Mesendoderm (in vitro differentiated cells): ENCODE measurements at regions not wholly inside any gene's neighbourhood (a gene's known extent, or its start where the extent isn't known, plus 50 kb on each side); places are given as distances from the start of the nearest gene placed in this dataset.
"Not testable (repeated sequence)": the region's sequence is repeated elsewhere in the genome, so short reads cannot be mapped to it uniquely, and the experiment has no call there.

Experiments
- DNase-seq: peaks from one replicate; pipeline ENCODE4 v3.0.0; 2013
- H2AK5ac ChIP-seq: 2 replicates; pipeline ENCODE4 v1.6.1; 2013; ENCODE audit warnings: low read length, inconsistent platforms
- H2BK120ac ChIP-seq: 2 replicates; pipeline ENCODE4 v1.6.1; 2013; ENCODE audit warnings: low read depth, mild to moderate bottlenecking, low read length, moderate library complexity, mixed read lengths
- H2BK15ac ChIP-seq: replicated peaks from 2 replicates; pipeline ENCODE4 v1.6.1; 2013; ENCODE audit warnings: low read depth, mild to moderate bottlenecking, moderate library complexity
- H2BK5ac ChIP-seq: 2 replicates; pipeline ENCODE4 v1.6.1; 2013; ENCODE audit warnings: low read length, inconsistent platforms
- H3K18ac ChIP-seq: 2 replicates; pipeline ENCODE4 v1.6.1; 2013; ENCODE audit warnings: mild to moderate bottlenecking, low read length, mixed read lengths
- H3K23ac ChIP-seq: one replicate; pipeline ENCODE4 v1.6.1; 2013; ENCODE audit warnings: low read length
- H3K27ac ChIP-seq: 2 replicates; pipeline ENCODE4 v1.5.1; 2013; ENCODE audit warnings: low read depth, mild to moderate bottlenecking, inconsistent platforms, low read length, moderate library complexity
- H3K27me3 ChIP-seq: 2 replicates; pipeline ENCODE4 v1.6.1; 2013; ENCODE audit warnings: low read length, control low read depth, mild to moderate bottlenecking, inconsistent platforms; ENCODE audit not compliant: insufficient read depth, poor library complexity
- H3K36me3 ChIP-seq: 2 replicates; pipeline ENCODE4 v1.6.1; 2013; ENCODE audit warnings: low read length, inconsistent platforms; ENCODE audit not compliant: control insufficient read depth, insufficient read depth
- H3K4ac ChIP-seq: one replicate; pipeline ENCODE4 v1.6.1; 2013; ENCODE audit warnings: low read depth, mild to moderate bottlenecking, low read length, moderate library complexity
- H3K4me1 ChIP-seq: 2 replicates; pipeline ENCODE4 v1.6.1; 2013; ENCODE audit warnings: low read depth, low read length, inconsistent platforms; ENCODE audit not compliant: control insufficient read depth
- H3K4me2 ChIP-seq: 2 replicates; pipeline ENCODE4 v1.6.1; 2013; ENCODE audit warnings: low read length
- H3K4me3 ChIP-seq: 2 replicates; pipeline ENCODE4 v1.5.1; 2013; ENCODE audit warnings: mild to moderate bottlenecking, low read length
- H3K56ac ChIP-seq: one replicate; pipeline ENCODE4 v1.6.1; 2013; ENCODE audit warnings: low read length
- H3K79me1 ChIP-seq: 2 replicates; pipeline ENCODE4 v1.6.1; 2013; ENCODE audit warnings: low read length, inconsistent platforms
- H3K79me2 ChIP-seq: 2 replicates; pipeline ENCODE4 v1.6.1; 2013; ENCODE audit warnings: mild to moderate bottlenecking, low read length; ENCODE audit not compliant: control insufficient read depth, insufficient read depth
- H3K9ac ChIP-seq: 2 replicates; pipeline ENCODE4 v1.6.1; 2013; ENCODE audit warnings: low read length, inconsistent platforms
- H4K5ac ChIP-seq: one replicate; pipeline ENCODE4 v1.6.1; 2013; ENCODE audit warnings: low read length
- H4K8ac ChIP-seq: one replicate; pipeline ENCODE4 v1.6.1; 2013; ENCODE audit warnings: low read depth, mild to moderate bottlenecking, control low read depth, low read length, moderate library complexity
- WGBS: extraction: QIAGEN DNeasy Blood & Tissue Kit; methylation state at CpG from one replicate; pipeline ENCODE4 v1.1.7; 2013; ENCODE audit warnings: low lambda C conversion rate, missing lambda C conversion rate; ENCODE audit not compliant: insufficient coverage; ENCODE audit errors: extremely low coverage; 5-methylcytosine and 5-hydroxymethylcytosine counted together

DNA sequence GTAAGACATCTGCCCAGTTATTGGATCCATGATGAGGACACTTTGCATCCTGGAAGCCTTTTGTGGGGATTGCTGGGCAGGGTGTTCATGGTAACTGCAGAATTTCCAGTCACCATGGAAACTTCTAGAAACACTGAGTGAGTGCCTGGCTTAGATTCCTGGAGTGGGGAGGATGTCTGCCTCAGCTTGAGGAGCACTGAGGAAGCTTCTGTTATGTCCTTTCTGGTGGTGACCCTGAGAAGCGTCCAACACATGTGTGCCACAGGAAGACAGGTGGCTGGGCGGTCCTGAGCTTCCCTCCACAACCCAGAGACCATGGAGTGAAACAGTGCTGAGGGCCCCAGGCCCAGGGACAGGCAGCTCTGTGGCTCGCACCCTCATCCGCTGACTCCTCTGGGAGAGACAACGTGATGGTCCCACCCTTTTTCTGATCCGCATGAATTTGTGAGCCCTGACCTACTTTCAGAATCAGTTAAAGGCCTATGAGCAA is 191.8 kb upstream of the CXCL12 start:
- no CpG with 5 or more reads among the region's 6 CpGs for WGBS
- no peak overlapping the region for H2BK5ac ChIP-seq
- no peak overlapping the region for H2AK5ac ChIP-seq
- H3K9ac ChIP-seq: no peak overlapping the region
- H3K56ac ChIP-seq: no peak overlapping the region
- H3K4ac ChIP-seq: no peak overlapping the region
- no peaks in the 10 kb centered on the region for H3K36me3 ChIP-seq
- H3K79me1 ChIP-seq: no peaks in the 10 kb centered on the region
- H4K8ac ChIP-seq: no peak overlapping the region
- H3K27me3 ChIP-seq: no peaks in the 10 kb centered on the region
- H3K18ac ChIP-seq: no peak overlapping the region
- no peak overlapping the region for H2BK15ac ChIP-seq
- no peaks in the 10 kb centered on the region for H3K79me2 ChIP-seq
- no peak overlapping the region for H2BK120ac ChIP-seq
- no peak overlapping the region for H3K23ac ChIP-seq
- no peak overlapping the region for H4K5ac ChIP-seq
- H3K4me2 ChIP-seq: no peak overlapping the region
- H3K4me1 ChIP-seq: no peaks in the 10 kb centered on the region
- DNase-seq: peak; percentile 4
- no peak overlapping the region for H3K27ac ChIP-seq
- no peak overlapping the region for H3K4me3 ChIP-seq

- Histone ChIP-seq H2BK120ac (no peak overlapping the region), H3K79me2 (no peaks in the 10 kb centered on the region), H3K4me1 (no peaks in the 10 kb centered on the region), H3K56ac (no peak overlapping the region), H4K8ac (no peak overlapping the region), H2AK5ac (no peak overlapping the region), H3K79me1 (no peaks in the 10 kb centered on the region), H3K4me2 (no peak overlapping the region), H3K27ac (no peak overlapping the region), H2BK15ac (no peak overlapping the region), H3K23ac (no peak overlapping the region), H3K36me3 (no peaks in the 10 kb centered on the region), H3K18ac (no peak overlapping the region), H4K5ac (no peak overlapping the region), H3K9ac (no peak overlapping the region), H3K27me3 (no peaks in the 10 kb centered on the region), H2BK5ac (no peak overlapping the region), H3K4ac (no peak overlapping the region), H3K4me3 (no peak overlapping the region)
- no CpG with 5 or more reads among the region's 3 CpGs for WGBS
- DNase-seq: no peak
These were observed 192.6 kb upstream of the CXCL12 start for GRCh38 chr10:44577533-44577932.

- Histone ChIP-seq H3K18ac (no peak overlapping the region), H3K79me1 (no peaks in the 10 kb centered on the region), H2BK5ac (no peak overlapping the region), H3K27me3 (no peaks in the 10 kb centered on the region), H2AK5ac (no peak overlapping the region), H3K4ac (no peak overlapping the region), H3K4me3 (no peak overlapping the region), H3K4me2 (no peak overlapping the region), H3K4me1 (no peaks in the 10 kb centered on the region), H3K79me2 (no peaks in the 10 kb centered on the region), H3K36me3 (no peaks in the 10 kb centered on the region), H3K56ac (no peak overlapping the region), H4K8ac (no peak overlapping the region), H3K23ac (no peak overlapping the region), H4K5ac (no peak overlapping the region), H3K27ac (no peak overlapping the region), H3K9ac (no peak overlapping the region), H2BK15ac (no peak overlapping the region), H2BK120ac (no peak overlapping the region)
- DNase-seq: no peak
- WGBS: no CpG with 5 or more reads among the region's 1 CpG
These were observed 193.4 kb upstream of the CXCL12 start for GRCh38 chr10:44578271-44578670.

DNA sequence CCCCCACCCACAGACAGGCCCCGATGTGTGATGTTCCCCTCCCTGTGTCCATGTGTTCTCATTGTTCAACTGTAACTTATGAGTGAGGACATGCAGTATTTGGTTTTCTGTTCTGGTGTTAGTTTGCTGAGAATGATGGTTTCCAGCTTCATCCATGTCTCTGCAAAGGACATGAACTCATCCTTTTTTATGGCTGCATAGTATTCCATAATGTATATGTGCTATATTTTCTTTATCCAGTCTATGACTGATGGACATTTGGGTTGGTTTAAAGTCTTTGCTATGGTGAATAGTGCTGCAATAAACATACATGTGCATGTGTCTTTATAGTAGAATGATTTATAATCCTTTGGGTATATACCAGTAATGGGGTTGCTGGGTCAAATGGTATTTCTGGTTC is 194.1 kb upstream of the CXCL12 start:
- H2BK120ac ChIP-seq, H2BK15ac ChIP-seq, H2AK5ac ChIP-seq, H3K27ac ChIP-seq, H3K4me1 ChIP-seq, H3K4ac ChIP-seq, H3K4me3 ChIP-seq, H4K8ac ChIP-seq, H3K4me2 ChIP-seq, H3K56ac ChIP-seq, H3K23ac ChIP-seq, H2BK5ac ChIP-seq, H4K5ac ChIP-seq, H3K18ac ChIP-seq, H3K36me3 ChIP-seq, DNase-seq, H3K9ac ChIP-seq, H3K79me2 ChIP-seq, H3K79me1 ChIP-seq, H3K27me3 ChIP-seq: not testable (repeated sequence)
- WGBS: no CpG with 5 or more reads among the region's 1 CpG

DNA sequence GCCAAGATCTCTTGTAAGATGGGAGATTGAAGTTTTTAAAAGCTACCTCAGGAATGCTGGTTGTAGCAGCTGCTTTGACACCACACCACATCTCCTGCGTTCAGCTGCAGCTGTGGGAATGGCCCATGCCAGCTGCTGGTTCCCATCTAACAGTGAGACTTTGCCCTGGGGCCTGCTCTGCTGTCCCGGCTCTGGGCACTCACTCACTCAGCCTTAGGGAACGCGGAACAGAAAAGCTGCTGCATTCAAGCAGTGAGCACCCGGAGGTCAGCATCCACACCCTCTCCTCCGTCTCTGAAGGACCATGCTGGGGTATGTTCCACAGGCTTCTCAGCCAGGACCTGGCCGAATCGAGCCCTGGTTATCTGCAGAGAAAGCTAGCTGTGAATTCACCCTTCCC is 197.1 kb upstream of the CXCL12 start:
- no CpG with 5 or more reads among the region's 8 CpGs for WGBS
- Histone ChIP-seq H3K27ac (no peak overlapping the region), H3K56ac (no peak overlapping the region)

DNA sequence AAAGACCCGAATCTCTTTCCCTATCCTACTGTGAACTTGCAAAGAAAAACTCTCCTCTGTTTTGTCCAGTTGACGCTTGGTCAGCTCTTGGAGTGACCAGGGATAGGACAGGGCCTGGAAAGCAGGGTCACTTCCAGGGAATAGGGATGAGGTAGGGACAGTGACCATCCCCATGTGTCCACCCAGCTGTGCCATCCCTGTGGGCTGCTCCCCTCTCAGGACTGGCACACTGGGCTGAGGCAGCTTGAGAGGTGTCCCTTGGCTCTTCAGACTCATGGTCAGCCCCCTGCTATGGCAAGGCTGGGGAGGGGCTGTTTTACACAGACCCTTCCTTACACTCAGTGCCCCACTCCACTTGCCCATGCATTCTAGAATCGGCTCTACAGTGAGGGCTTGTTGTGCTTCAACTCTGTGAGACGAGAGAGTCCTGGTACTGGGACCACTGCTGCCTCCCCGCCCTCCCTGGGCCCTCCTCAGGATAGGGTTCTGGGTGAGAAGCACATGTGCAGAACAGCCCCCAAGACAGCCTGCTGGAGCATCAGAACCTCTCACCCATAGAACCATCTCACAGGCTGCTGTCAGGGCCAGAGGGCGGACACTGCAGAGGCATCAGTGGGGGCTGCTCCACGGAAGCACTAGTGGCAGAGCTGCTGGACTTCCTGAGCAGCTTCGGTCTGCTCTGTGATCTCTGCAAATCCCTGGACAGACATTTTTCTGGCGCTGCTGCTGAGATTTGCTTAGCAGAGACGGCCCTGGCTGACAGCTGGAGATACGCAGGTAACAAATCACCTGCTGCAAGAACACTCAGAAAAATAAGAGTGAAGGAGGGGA is 202.8 kb upstream of the CXCL12 start:
- H3K9ac ChIP-seq: no peak overlapping the region
- no peaks in the 10 kb centered on the region for H3K36me3 ChIP-seq
- no peak overlapping the region for H3K56ac ChIP-seq
- H2AK5ac ChIP-seq: no peak overlapping the region
- H3K18ac ChIP-seq: no peak overlapping the region
- no peak overlapping the region for H3K4me3 ChIP-seq
- no peaks in the 10 kb centered on the region for H3K27me3 ChIP-seq
- H2BK120ac ChIP-seq: no peak overlapping the region
- no peak overlapping the region for H3K4ac ChIP-seq
- H4K5ac ChIP-seq: no peak overlapping the region
- no peaks in the 10 kb centered on the region for H3K79me2 ChIP-seq
- H3K23ac ChIP-seq: no peak overlapping the region
- no peak overlapping the region for H4K8ac ChIP-seq
- H2BK5ac ChIP-seq: no peak overlapping the region
- no peaks in the 10 kb centered on the region for H3K79me1 ChIP-seq
- no peak for DNase-seq
- H3K27ac ChIP-seq: no peak overlapping the region
- no peaks in the 10 kb centered on the region for H3K4me1 ChIP-seq
- H2BK15ac ChIP-seq: no peak overlapping the region
- no CpG with 5 or more reads among the region's 11 CpGs for WGBS
- H3K4me2 ChIP-seq: no peak overlapping the region

More for the DNA sequence above, 197.1 kb upstream of the CXCL12 start:
- Histone ChIP-seq H4K5ac (no peak overlapping the region), H2BK15ac (no peak overlapping the region), H3K36me3 (no peaks in the 10 kb centered on the region), H3K4me1 (no peaks in the 10 kb centered on the region), H3K27me3 (no peaks in the 10 kb centered on the region), H3K4me2 (no peak overlapping the region), H3K18ac (no peak overlapping the region), H3K4me3 (no peak overlapping the region), H3K23ac (no peak overlapping the region), H3K79me2 (no peaks in the 10 kb centered on the region), H2AK5ac (no peak overlapping the region), H3K4ac (no peak overlapping the region), H3K79me1 (no peaks in the 10 kb centered on the region), H2BK120ac (no peak overlapping the region), H2BK5ac (no peak overlapping the region), H3K9ac (no peak overlapping the region), H4K8ac (no peak overlapping the region)
- no peak for DNase-seq
